Amygdala (tissue), 56 donors: ENCODE measurements at regions not wholly inside any gene's neighbourhood (a gene's known extent, or its start where the extent isn't known, plus 50 kb on each side); places are given as distances from the start of the nearest gene placed in this dataset.
"Not testable (repeated sequence)": the region's sequence is repeated elsewhere in the genome, so short reads cannot be mapped to it uniquely, and the experiment has no call there.

Experiments used
- DNase-seq, 56 donors: peaks; one replicate each; lab custom pipeline; 2025; lab: John Stamatoyannopoulos, UW

- DNase-seq, result no peak
These were observed 60.2 kb upstream of the LRRC4C start for GRCh38 chr11:41519696-41520095.

- DNase-seq, result no peak
These were observed 62.9 kb upstream of the LRRC4C start for GRCh38 chr11:41522391-41522790.

- DNase-seq, result no peak
These were observed 63.6 kb upstream of the LRRC4C start for GRCh38 chr11:41522899-41523672.

GRCh38 chr11:41527530-41527929, 68.1 kb upstream of the LRRC4C start:
- DNase-seq, result no peak

DNA sequence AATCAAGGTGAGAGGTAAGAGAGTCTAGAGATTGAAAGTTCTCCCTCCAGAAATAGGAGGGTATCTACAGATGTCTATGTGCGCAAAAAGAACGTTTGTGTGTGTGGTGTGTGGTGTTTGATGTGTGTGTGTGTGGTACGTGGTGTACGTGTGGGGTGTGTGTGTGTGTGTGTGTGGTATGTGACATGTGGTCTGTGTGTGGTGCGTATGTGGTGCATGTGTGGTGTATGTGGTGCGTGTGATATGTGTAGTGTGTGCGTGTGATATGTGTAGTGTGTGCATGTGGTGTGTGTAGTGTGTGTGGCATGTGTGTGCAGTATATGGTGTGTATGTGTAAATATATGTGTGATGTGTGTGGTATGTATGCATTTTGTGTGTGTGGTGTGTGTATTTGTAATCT, 73.0 kb upstream of the LRRC4C start:
- DNase-seq, result no peak

- peak in 1 of 56 donors; percentile 6 for DNase-seq
These were observed 74.3 kb upstream of the LRRC4C start for GRCh38 chr11:41533761-41534160.

GRCh38 chr11:41534391-41534790, 74.9 kb upstream of the LRRC4C start:
- DNase-seq, result no peak

- DNase-seq, result no peak
These were observed 75.4 kb upstream of the LRRC4C start for GRCh38 chr11:41534861-41535260.

DNA sequence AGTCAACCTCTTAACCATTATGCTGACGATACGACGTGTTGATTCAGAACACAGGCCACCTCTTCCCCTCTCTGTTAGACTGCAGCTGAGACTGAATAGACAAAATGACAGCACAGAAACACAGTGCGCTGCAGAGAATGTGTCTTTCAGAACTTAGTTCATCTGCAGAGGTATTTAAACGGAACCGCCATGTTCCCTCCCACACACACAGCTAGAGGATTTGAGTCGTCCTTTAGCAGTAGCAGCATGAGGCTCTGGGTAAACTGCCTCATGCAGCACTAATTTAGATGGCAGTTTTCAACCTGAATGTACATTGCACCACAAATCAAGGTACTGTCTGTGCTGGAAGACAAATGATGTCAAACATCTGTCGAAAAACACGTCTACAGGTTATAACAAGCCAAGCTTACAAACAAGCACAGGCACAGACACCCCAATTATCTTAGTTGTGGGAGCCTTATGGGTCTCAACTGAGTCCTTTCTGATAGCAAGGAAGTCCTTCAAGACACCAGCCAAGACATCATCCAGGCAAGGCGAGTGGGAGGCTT, 76.6 kb upstream of the LRRC4C start:
- DNase-seq, result no peak

GRCh38 chr11:41544902-41545301, 85.5 kb upstream of the LRRC4C start:
- not testable (repeated sequence) for DNase-seq

DNA sequence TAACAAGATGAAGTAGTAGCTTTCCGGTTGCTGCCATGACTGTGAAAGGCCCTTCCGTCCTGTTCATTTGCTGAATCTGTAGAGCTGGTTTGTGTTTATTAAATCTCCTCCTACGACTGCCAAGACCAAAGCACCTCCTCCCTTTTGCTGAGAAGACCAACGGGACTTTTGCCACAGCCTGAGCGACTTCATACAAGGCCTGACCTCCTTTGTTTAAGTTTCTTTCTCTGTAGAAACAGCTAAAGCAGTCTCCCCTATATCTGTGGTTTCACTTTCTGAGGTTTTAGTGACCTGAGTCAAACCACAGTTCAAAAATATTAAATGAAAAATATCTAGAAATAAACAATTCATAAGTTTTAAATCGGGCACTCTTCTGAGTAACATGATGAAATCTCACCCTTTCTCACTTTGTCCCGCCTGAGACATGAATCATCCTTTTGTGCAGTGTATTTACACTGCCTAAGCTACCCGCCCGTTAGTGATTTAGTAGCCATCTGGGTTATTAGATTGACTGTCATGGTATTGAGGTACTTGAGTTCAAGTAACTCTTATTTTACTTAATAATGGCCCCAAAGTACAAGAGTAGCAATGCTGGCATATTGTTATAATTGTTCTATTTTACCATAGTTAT, 119.1 kb upstream of the LRRC4C start:
- no peak for DNase-seq

DNA sequence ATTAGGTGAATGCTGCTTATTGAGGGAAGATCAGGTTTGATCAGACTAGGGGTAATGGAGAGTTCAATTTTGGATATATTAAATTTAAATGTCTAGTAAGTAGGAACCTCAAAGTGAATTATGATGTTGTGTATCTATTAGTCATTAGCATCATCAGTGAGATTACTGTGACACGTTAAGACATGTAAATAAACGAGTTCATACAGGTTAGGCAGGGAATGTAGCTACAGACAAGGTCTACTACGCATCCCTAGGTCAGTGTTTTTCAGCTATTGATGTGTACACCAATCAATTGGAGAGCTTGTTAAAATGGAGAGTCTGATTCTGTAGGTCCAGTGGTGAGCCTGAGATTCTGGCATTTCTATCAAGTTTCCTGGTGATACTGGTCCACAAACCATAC, 120.1 kb upstream of the LRRC4C start:
- no peak for DNase-seq

- no peak for DNase-seq
These were observed 150.1 kb upstream of the LRRC4C start for GRCh38 chr11:41609511-41609910.

DNA sequence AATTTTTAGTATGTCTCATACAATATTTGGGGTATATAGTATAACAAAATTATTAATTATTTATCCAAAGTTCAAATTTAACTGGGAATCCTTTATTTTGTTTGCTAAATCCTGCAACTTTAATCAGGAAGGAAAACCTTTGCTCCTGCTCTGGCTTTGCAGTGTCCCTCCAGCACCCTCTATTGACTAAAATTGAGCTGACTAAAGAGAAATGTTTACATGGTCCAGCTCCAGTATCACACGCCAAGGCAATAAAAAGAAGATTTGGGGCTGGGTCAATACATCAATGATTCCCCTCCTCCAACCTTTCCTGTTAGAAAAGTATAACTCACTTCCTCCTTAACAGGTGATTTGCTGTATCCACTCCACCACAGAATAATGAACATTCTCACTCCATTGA, 153.0 kb upstream of the LRRC4C start:
- no peak for DNase-seq

DNA sequence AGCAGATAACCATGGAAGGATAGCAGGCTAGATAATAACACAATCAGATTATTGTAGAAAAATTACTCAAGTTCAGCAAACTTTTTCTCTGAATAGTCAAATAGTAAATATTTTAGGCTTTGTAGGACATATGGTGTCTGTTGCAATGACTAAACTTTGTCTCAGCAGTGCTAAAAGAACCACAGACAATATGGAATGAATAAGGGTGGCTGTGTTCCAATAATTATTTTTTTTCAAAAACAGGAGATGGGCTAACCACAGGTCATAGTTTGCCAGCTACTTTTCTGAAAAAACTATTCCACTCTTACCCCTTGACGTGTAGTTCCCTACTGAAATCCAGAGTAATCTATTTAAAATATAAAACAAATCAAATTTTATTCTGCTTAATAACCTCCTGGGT, 153.9 kb upstream of the LRRC4C start:
- DNase-seq, result no peak

DNA sequence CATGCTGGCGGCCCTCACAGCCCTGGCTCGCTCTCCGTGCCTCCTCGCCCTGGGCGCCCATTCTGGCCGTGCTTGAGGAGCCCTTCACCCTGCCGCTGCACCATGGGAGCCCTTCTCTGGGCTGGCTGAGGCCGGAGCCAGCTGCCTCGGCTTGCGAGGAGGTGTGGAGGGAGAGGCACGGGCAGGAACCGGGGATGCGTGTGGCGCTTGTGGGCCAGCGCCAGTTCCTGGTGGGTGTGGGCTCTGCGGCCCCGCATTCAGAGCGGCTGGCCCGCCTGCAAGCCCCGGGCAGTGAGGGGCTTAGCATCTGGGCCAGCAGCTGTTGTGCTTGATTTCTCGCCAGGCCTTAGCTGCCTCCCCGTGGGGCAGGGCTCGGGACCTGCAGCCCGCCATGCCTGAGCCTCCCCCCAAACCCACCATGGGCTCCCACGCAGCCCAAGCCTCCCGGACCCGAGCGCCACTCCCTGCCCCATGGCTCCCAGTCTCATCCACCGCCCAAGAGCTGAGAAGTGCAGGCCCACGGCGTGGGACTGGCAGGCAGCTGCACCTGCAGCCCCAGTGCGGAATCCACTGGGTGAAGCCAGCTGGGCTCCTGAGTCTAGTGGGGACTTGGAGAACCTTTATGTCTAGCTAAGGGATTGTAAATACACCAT, 163.4 kb upstream of the LRRC4C start:
- DNase-seq, result no peak

GRCh38 chr11:41659985-41660384, 200.5 kb upstream of the LRRC4C start:
- no peak for DNase-seq

- no peak for DNase-seq
These were observed 201.1 kb upstream of the LRRC4C start for GRCh38 chr11:41660585-41660984.

GRCh38 chr11:41665441-41666360, 206.2 kb upstream of the LRRC4C start:
- peak in 10 of 56 donors; percentile 2 to 47 (median 8) for DNase-seq

GRCh38 chr11:41666951-41667653, 207.7 kb upstream of the LRRC4C start:
- DNase-seq, result no peak
